Suppressor macrophage treated with lipopolysaccharide for 1 hour (primary cell): ENCODE measurements at regions not wholly inside any gene's neighbourhood (a gene's known extent, or its start where the extent isn't known, plus 50 kb on each side); places are given as distances from the start of the nearest gene placed in this dataset.

Experiments
- DNase-seq, 3 donors: peaks; one replicate each; pipeline ENCODE4 v3.0.0-alpha.2; 2020 to 2022

GRCh38 chr7:22586101-22586785, 86.3 kb upstream of the STEAP1B start:
- DNase-seq, result no peak

GRCh38 chr7:22584179-22584578, 84.2 kb upstream of the STEAP1B start:
- DNase-seq, result no peak

- no peak for DNase-seq
These were observed 83.1 kb upstream of the STEAP1B start for GRCh38 chr7:22582863-22583622.

- no peak for DNase-seq
These were observed 81.1 kb upstream of the STEAP1B start for GRCh38 chr7:22581099-22581498.

GRCh38 chr7:22579961-22580360, 80.0 kb upstream of the STEAP1B start:
- no peak for DNase-seq

- peak; percentile 56 to 85 (median 69) for DNase-seq
These were observed 78.2 kb upstream of the STEAP1B start for GRCh38 chr7:22578007-22578733.

GRCh38 chr7:22577470-22578001, 77.5 kb upstream of the STEAP1B start:
- DNase-seq, result peak; percentile 83 to 97 (median 94)

- peak; percentile 55 to 72 (median 60) for DNase-seq
These were observed 76.9 kb upstream of the STEAP1B start for GRCh38 chr7:22576612-22577469.

GRCh38 chr7:22574754-22575520, 74.9 kb upstream of the STEAP1B start:
- DNase-seq, result peak; percentile 64 to 91 (median 86)

GRCh38 chr7:22572937-22573336, 72.9 kb upstream of the STEAP1B start:
- DNase-seq, result no peak

- DNase-seq, result no peak
These were observed 72.3 kb upstream of the STEAP1B start for GRCh38 chr7:22572292-22572691.

GRCh38 chr7:22571766-22572165, 71.8 kb upstream of the STEAP1B start:
- peak in 2 of 3 donors; percentile 50 to 54 for DNase-seq

- peak; percentile 93 to 98 (median 97) for DNase-seq
These were observed 69.8 kb upstream of the STEAP1B start for GRCh38 chr7:22569586-22570321.

GRCh38 chr7:22566592-22566991, 66.6 kb upstream of the STEAP1B start:
- DNase-seq, result no peak

- no peak for DNase-seq
These were observed 66.2 kb upstream of the STEAP1B start for GRCh38 chr7:22566176-22566575.

GRCh38 chr7:22565315-22565811, 65.4 kb upstream of the STEAP1B start:
- DNase-seq, result peak; percentile 85 to 94 (median 92)

- DNase-seq, result peak in 1 of 3 donors; percentile 33
These were observed 64.6 kb upstream of the STEAP1B start for GRCh38 chr7:22564511-22565045.

- DNase-seq, result peak in 1 of 3 donors; percentile 29
These were observed 63.7 kb upstream of the STEAP1B start for GRCh38 chr7:22563621-22564241.

GRCh38 chr7:22563032-22563501, 63.1 kb upstream of the STEAP1B start:
- DNase-seq, result no peak
